ACHN (cell line): ENCODE measurements at regions not wholly inside any gene's neighbourhood (a gene's known extent, or its start where the extent isn't known, plus 50 kb on each side); places are given as distances from the start of the nearest gene placed in this dataset.
"Not testable (repeated sequence)": the region's sequence is repeated elsewhere in the genome, so short reads cannot be mapped to it uniquely, and the experiment has no call there.

Experiments used
- DNase-seq: peaks from one replicate; pipeline ENCODE4 v3.0.0-alpha.2; 2015
- in situ Hi-C: cut with HindIII; loops from 2 replicates; pipeline ENCODE4 v1.10.0; 2017; ENCODE audit warnings: low sequenced_read_pairs, low pct_ligation_motif_present, low pct_unique_long_range_greater_than_20kb

GRCh38 chr1:98126740-98127139 lies 205.9 kb upstream of the DPYD start:
- DNase-seq: no peak
- in situ Hi-C loops: no loop called here

GRCh38 chr1:98121646-98122045 lies 200.8 kb upstream of the DPYD start:
- no peak for DNase-seq
- in situ Hi-C loops: no loop called here

- in situ Hi-C loops: no loop called here
- DNase-seq: peak; percentile 25
These were observed 199.0 kb upstream of the DPYD start for GRCh38 chr1:98119796-98120195.

- DNase-seq: no peak
- in situ Hi-C loops: no loop called here
These were observed 193.0 kb upstream of the DPYD start for GRCh38 chr1:98113811-98114210.

GRCh38 chr1:98112626-98113025 lies 191.8 kb upstream of the DPYD start:
- in situ Hi-C loops: no loop called here
- no peak for DNase-seq

GRCh38 chr1:98110674-98111073 lies 189.8 kb upstream of the DPYD start:
- DNase-seq: no peak
- in situ Hi-C loops: no loop called here

GRCh38 chr1:98108378-98108777 lies 187.5 kb upstream of the DPYD start:
- in situ Hi-C loops, DNase-seq: not testable (repeated sequence)

GRCh38 chr1:98107256-98107655 lies 186.4 kb upstream of the DPYD start:
- in situ Hi-C loops: no loop called here
- no peak for DNase-seq

GRCh38 chr1:98104289-98104688 lies 183.5 kb upstream of the DPYD start:
- in situ Hi-C loops: no loop called here
- no peak for DNase-seq

GRCh38 chr1:98103617-98104285 lies 182.9 kb upstream of the DPYD start:
- no peak for DNase-seq
- in situ Hi-C loops: no loop called here

- no peak for DNase-seq
- in situ Hi-C loops: no loop called here
These were observed 181.7 kb upstream of the DPYD start for GRCh38 chr1:98102345-98103030.

- no peak for DNase-seq
- in situ Hi-C loops: no loop called here
These were observed 180.5 kb upstream of the DPYD start for GRCh38 chr1:98101364-98101763.

GRCh38 chr1:98099501-98099900 lies 178.7 kb upstream of the DPYD start:
- DNase-seq: no peak
- in situ Hi-C loops: no loop called here

- no peak for DNase-seq
- in situ Hi-C loops: no loop called here
These were observed 177.6 kb upstream of the DPYD start for GRCh38 chr1:98098473-98098872.

GRCh38 chr1:98090351-98090750 lies 169.5 kb upstream of the DPYD start:
- DNase-seq: no peak
- in situ Hi-C loops: no loop called here

- in situ Hi-C loops: no loop called here
- no peak for DNase-seq
These were observed 167.5 kb upstream of the DPYD start for GRCh38 chr1:98088381-98088780.

GRCh38 chr1:98086796-98087441 lies 166.1 kb upstream of the DPYD start:
- DNase-seq: peak; percentile 86
- in situ Hi-C loops: no loop called here

GRCh38 chr1:98086156-98086555 lies 165.3 kb upstream of the DPYD start:
- DNase-seq: peak; percentile 66
- in situ Hi-C loops: no loop called here

GRCh38 chr1:98084188-98084587 lies 163.4 kb upstream of the DPYD start:
- in situ Hi-C loops: no loop called here
- DNase-seq: no peak

- in situ Hi-C loops: no loop called here
- DNase-seq: no peak
These were observed 161.1 kb upstream of the DPYD start for GRCh38 chr1:98081944-98082343.
